ENCODE measurements at regions not wholly inside any gene's neighbourhood (a gene's known extent, or its start where the extent isn't known, plus 50 kb on each side); places are given as distances from the start of the nearest gene placed in this dataset.

- TF ChIP-seq CTCF (IDR thresholded peaks at IDR 0.05) = no peak
- TF ChIP-seq POLR2A (IDR thresholded peaks at IDR 0.05) = no peak
These were observed 166.3 kb downstream of the DDX1 start for GRCh38 chr2:15757820-15758586.
